ENCODE measurements at regions not wholly inside any gene's neighbourhood (a gene's known extent, or its start where the extent isn't known, plus 50 kb on each side); places are given as distances from the start of the nearest gene placed in this dataset.

- DNase-seq = no peak
These were observed 1126.3 kb upstream of the SORCS1 start for GRCh38 chr10:108290823-108291222.

- DNase-seq = no peak
These were observed 1111.6 kb upstream of the SORCS1 start for GRCh38 chr10:108275895-108276685.

GRCh38 chr10:108260383-108260906, 1095.9 kb upstream of the SORCS1 start:
- DNase-seq = no peak

GRCh38 chr10:108254089-108254488, 1089.6 kb upstream of the SORCS1 start:
- no peak for DNase-seq

GRCh38 chr10:108252771-108253170, 1088.3 kb upstream of the SORCS1 start:
- no peak for DNase-seq

GRCh38 chr10:108250936-108251620, 1086.6 kb upstream of the SORCS1 start:
- no peak for DNase-seq

GRCh38 chr10:108249940-108250339, 1085.4 kb upstream of the SORCS1 start:
- DNase-seq = no peak

- DNase-seq = no peak
These were observed 1080.1 kb upstream of the SORCS1 start for GRCh38 chr10:108244443-108245228.

GRCh38 chr10:108241166-108241565, 1076.7 kb upstream of the SORCS1 start:
- no peak for DNase-seq

GRCh38 chr10:108238261-108238660, 1073.8 kb upstream of the SORCS1 start:
- no peak for DNase-seq

GRCh38 chr10:108230478-108231170, 1066.1 kb upstream of the SORCS1 start:
- no peak for DNase-seq

- DNase-seq = no peak
These were observed 1044.2 kb upstream of the SORCS1 start for GRCh38 chr10:108208732-108209131.

- no peak for DNase-seq
These were observed 1043.5 kb upstream of the SORCS1 start for GRCh38 chr10:108208038-108208437.

GRCh38 chr10:108204528-108205305, 1040.2 kb upstream of the SORCS1 start:
- no peak for DNase-seq

GRCh38 chr10:108203905-108204527, 1039.5 kb upstream of the SORCS1 start:
- DNase-seq = no peak

- DNase-seq = no peak
These were observed 1023.0 kb upstream of the SORCS1 start for GRCh38 chr10:108187408-108188012.

- DNase-seq = no peak
These were observed 1019.6 kb upstream of the SORCS1 start for GRCh38 chr10:108184114-108184513.

GRCh38 chr10:108180878-108181277, 1016.4 kb upstream of the SORCS1 start:
- DNase-seq = no peak

GRCh38 chr10:108169846-108170245, 1005.3 kb upstream of the SORCS1 start:
- DNase-seq = no peak

GRCh38 chr10:108167766-108168165, 1003.3 kb upstream of the SORCS1 start:
- no peak for DNase-seq

- no peak for DNase-seq
These were observed 1001.9 kb upstream of the SORCS1 start for GRCh38 chr10:108166401-108166800.

Data from NCI-H1092 (cell line).